ENCODE measurements at regions not wholly inside any gene's neighbourhood (a gene's known extent, or its start where the extent isn't known, plus 50 kb on each side); places are given as distances from the start of the nearest gene placed in this dataset.

- H3K9me3 ChIP-seq (ENCODE audit: control insufficient read depth in 1 of 2, insufficient read depth in 1 of 2, low read depth in 1 of 2, low read length in 2 of 2): no peaks in the 10 kb centered on the region; a peak in 1 of 4 replicates
- H3K36me3 ChIP-seq (ENCODE audit: control insufficient read depth in 1 of 2, insufficient read depth in 2 of 2, low read length in 2 of 2): no peaks in the 10 kb centered on the region
- H3K9ac ChIP-seq (ENCODE audit: low read length): no peak overlapping the region
- no peak overlapping the region for H3K4me3 ChIP-seq (replicated peaks in 1 of 2; ENCODE audit: low read depth in 1 of 2, low read length in 2 of 2)
- H3K4me2 ChIP-seq (ENCODE audit: low read length): no peak overlapping the region
- no peaks in the 10 kb centered on the region for H3K27me3 ChIP-seq (ENCODE audit: insufficient read depth, low read length)
- H4K20me1 ChIP-seq (ENCODE audit: insufficient read depth): no peaks in the 10 kb centered on the region
- ChIA-PET CTCF (interaction anchor here (1.4 kb wide), 1 partner anchor 118 kb away, joined by 3 read pairs; no protein-coding TSS in a partner anchor), RAD21 (ENCODE audit: low non-redundant PET in 1 of 2, low total read pairs in 2 of 2, uncharacterized antibody in 2 of 2, unreplicated experiment in 2 of 2) (no interaction called here), POLR2A (no interaction called here)
- no peaks in the 10 kb centered on the region for H3K4me1 ChIP-seq (ENCODE audit: control insufficient read depth in 1 of 2, insufficient read depth in 2 of 2, low read length in 2 of 2)
- H3K79me2 ChIP-seq (ENCODE audit: insufficient read depth, low read length): no peaks in the 10 kb centered on the region
- no TSS peak for BruUV-seq (replicated peaks)
- DNase-seq (ENCODE audit: low read depth, low spot score) (no peak), ATAC-seq (no peak)
- intact Hi-C loops (cut with micrococcal nuclease): no loop called here
- H3K27ac ChIP-seq (ENCODE audit: low read depth, low read length): no peak overlapping the region
- no peaks in the 10 kb centered on the region for H3K9me2 ChIP-seq (ENCODE audit: insufficient read depth)
- H2AFZ ChIP-seq (ENCODE audit: low read depth, low read length, poor library complexity, severe bottlenecking): no peak overlapping the region
- TF ChIP-seq SP1 (IDR thresholded peaks at IDR 0.05; ENCODE audit: low read depth): no peak
- no peak for TF ChIP-seq CEBPB (IDR thresholded peaks at IDR 0.05; ENCODE audit: low read depth)
- no peak for TF ChIP-seq EGR1 (IDR thresholded peaks at IDR 0.05; ENCODE audit: low read depth)
- TF ChIP-seq REST (IDR thresholded peaks at IDR 0.05; ENCODE audit: low read depth): no peak
- no peak for TF ChIP-seq YY1 (IDR thresholded peaks at IDR 0.05; ENCODE audit: extremely low read depth, insufficient replicate concordance, low read depth, low read length)
- TF ChIP-seq ZNF274 (IDR thresholded peaks at IDR 0.05; ENCODE audit: low read depth, low read length): no peak
- TF ChIP-seq RAD21 (IDR thresholded peaks at IDR 0.05; ENCODE audit: low read depth): no peak
- TF ChIP-seq CBX3 (IDR thresholded peaks at IDR 0.05; ENCODE audit: low read depth): no peak
- no peak for TF ChIP-seq POLR2AphosphoS5 (IDR thresholded peaks at IDR 0.05; ENCODE audit: low read depth, low read length)
- no peak for TF ChIP-seq SIN3A (IDR thresholded peaks at IDR 0.05; ENCODE audit: low read depth)
- no peak for TF ChIP-seq ATF3 (IDR thresholded peaks at IDR 0.05)
- TF ChIP-seq SRF (IDR thresholded peaks at IDR 0.05; ENCODE audit: low read depth): no peak
- TF ChIP-seq FOSL1 (IDR thresholded peaks at IDR 0.05; ENCODE audit: low read depth): no peak
- no peak for TF ChIP-seq TCF7L2 (IDR thresholded peaks at IDR 0.05; ENCODE audit: borderline replicate concordance, extremely low read depth, insufficient read depth, insufficient read length)
Observed at GRCh38 chr7:10308276-10308675, 665.4 kb upstream of the PHF14 start.
